Activated T-cell treated with anti-CD3 and anti-CD28 coated beads for 48 hours (primary cell): ENCODE measurements at regions not wholly inside any gene's neighbourhood (a gene's known extent, or its start where the extent isn't known, plus 50 kb on each side); places are given as distances from the start of the nearest gene placed in this dataset.
"Not testable (repeated sequence)": the region's sequence is repeated elsewhere in the genome, so short reads cannot be mapped to it uniquely, and the experiment has no call there.

Source experiments
- DNase-seq: peaks from one replicate; pipeline ENCODE4 v3.0.0-alpha.2; 2020; ENCODE audit warnings: low read depth

GRCh38 chr5:72588640-72589039 lies 81.4 kb upstream of the ZNF366 start:
- DNase-seq, result no peak

GRCh38 chr5:72587661-72588308 lies 80.6 kb upstream of the ZNF366 start:
- no peak for DNase-seq

- no peak for DNase-seq
Observed at GRCh38 chr5:72586788-72587530, 79.7 kb upstream of the ZNF366 start.

GRCh38 chr5:72584466-72584865 lies 77.3 kb upstream of the ZNF366 start:
- no peak for DNase-seq

GRCh38 chr5:72579290-72579689 lies 72.1 kb upstream of the ZNF366 start:
- DNase-seq, result not testable (repeated sequence)

- DNase-seq, result no peak
Observed at GRCh38 chr5:72572236-72572765, 65.1 kb upstream of the ZNF366 start.

GRCh38 chr5:72569408-72569944 lies 62.3 kb upstream of the ZNF366 start:
- no peak for DNase-seq

- no peak for DNase-seq
Observed at GRCh38 chr5:72566746-72567145, 59.5 kb upstream of the ZNF366 start.

- no peak for DNase-seq
Observed at GRCh38 chr5:72565513-72566289, 58.5 kb upstream of the ZNF366 start.

- DNase-seq, result no peak
Observed at GRCh38 chr5:72562717-72563116, 55.5 kb upstream of the ZNF366 start.

- no peak for DNase-seq
Observed at GRCh38 chr5:72561148-72561972, 54.1 kb upstream of the ZNF366 start.

- DNase-seq, result no peak
Observed at GRCh38 chr5:72559866-72560766, 52.9 kb upstream of the ZNF366 start.

GRCh38 chr5:72558383-72558782 lies 51.2 kb upstream of the ZNF366 start:
- DNase-seq, result no peak

GRCh38 chr5:72558046-72558336 lies 50.8 kb upstream of the ZNF366 start:
- DNase-seq, result no peak

- DNase-seq, result no peak
Observed at GRCh38 chr5:72557167-72558045, 50.2 kb upstream of the ZNF366 start.
